Inferior parietal cortex (tissue), 1 donor: ENCODE measurements at regions not wholly inside any gene's neighbourhood (a gene's known extent, or its start where the extent isn't known, plus 50 kb on each side); places are given as distances from the start of the nearest gene placed in this dataset.
"Not testable (repeated sequence)": the region's sequence is repeated elsewhere in the genome, so short reads cannot be mapped to it uniquely, and the experiment has no call there.

Source experiments
- DNase-seq: peaks from one replicate; pipeline ENCODE4 v3.0.0-alpha.2; 2016; ENCODE audit errors: extremely low spot score

DNA sequence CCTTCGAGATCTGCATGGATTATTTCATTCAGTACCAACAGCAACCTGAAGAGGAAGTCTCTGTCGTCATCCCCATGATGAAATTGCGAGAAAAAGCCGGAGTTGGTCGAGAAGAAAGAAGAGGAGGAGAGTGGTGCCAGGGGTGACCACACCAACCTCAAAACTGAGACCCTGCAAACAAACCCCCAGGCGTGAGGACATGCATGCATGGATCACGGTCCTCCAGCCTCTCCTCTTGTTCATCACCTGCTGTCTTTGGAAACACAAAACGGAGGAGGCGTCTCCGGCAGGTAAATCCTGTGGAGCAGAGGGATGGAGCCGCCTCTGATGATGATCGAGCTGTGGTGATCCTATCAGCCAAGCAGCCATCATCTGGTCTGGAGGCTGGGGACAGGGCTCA, 114.4 kb upstream of the IRX2 start:
- no peak for DNase-seq

DNA sequence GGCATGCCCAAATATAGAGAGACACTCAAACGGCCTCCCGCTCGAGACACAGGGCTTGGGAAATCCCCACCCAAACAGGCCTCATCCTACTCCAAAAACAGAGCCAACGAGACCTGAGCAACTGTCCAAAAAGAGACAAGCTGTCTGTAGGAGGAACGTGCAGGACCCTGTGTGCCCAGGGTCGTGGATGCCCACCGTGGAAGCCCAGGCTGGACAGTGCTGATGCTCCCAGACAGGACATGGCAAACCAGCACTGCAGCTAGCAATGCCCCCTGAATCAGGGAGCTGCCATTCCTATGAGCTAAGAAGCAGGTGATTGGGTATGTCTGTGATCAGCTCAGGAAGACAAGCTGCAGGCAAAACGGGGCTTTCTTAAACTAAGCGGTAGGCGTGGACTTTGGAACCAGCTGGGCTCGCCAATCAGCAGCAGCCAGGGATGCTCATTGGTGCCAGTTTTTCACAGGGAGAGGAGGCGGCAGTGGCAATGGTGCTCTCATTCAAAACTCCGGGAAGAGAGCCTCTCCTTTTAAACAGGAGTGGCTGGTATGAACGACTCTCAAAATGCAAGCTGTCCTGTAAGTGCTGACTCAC, 113.1 kb upstream of the IRX2 start:
- no peak for DNase-seq

DNA sequence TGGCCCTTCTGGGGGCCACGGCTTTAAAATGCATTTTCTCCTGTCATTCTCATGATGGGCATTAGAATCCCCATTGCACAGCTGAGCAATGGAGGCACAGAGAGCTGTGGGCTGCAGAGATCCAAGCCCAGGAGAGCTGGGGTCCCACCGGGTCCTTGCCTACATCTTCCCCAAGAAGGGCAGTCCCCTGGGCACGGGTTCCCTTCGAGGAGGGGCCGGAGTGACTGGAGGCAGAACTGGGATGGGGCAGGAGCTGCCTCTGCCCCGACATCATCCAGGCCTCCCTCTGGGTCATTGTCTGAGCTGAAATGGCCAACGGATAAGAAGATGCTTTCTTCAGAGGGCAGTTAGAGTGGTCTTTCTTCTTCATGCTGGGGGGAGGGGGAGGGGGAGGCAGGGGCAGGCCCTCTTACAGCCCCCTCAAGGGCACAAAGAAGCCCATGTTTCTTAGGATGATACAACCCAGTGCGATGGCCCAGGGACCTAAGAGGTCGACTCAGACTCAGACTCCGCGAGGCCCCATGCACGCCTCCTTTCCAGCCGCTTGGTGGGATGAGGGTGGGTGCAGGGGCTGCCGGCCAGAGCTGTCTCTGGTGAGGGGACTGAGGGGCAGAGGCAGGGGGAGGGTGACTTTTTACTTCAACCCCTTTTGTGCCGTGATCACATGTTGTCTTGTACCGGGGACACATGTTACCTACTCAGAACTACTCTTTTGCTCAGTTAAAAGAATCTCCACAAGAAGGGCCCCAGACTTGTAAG, 112.4 kb upstream of the IRX2 start:
- DNase-seq: no peak

DNA sequence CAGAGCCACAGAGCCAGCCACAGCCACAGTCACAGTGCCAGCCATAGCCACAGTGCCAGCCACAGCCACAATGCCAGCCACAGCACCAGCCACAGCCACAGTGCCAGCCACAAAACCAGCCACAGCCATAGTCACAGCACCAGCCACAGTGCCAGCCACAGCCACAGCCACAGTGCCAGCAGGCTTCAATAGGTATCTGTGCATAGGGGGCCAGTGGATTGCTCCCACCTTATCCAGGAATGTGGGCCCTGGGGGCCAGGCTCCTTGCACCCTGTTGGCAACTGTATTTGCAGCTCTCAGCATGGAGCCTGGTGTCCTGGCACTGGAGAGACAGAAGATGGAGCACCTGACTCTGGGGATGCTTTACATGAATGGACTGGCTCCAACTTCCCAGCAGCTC, 111.7 kb upstream of the IRX2 start:
- DNase-seq: no peak

DNA sequence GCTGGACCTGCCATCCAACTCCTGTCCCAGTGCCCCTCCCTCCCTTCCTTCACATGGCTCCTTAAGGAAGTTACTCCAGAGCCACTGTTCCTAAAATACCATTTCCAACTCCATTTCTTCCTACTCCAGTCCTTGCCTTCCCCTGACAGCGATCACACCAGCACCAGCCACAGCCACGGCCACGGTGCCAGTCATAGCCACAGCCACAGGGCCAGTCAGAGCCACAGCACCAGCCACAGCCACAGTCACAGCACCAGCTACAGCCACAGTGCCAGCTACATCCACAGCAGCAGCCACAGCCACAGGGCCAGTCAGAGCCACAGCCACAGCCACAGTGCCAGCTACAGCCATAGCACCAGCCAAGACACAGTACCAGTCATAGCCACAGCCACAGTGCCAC, 110.7 kb upstream of the IRX2 start:
- not testable (repeated sequence) for DNase-seq

DNA sequence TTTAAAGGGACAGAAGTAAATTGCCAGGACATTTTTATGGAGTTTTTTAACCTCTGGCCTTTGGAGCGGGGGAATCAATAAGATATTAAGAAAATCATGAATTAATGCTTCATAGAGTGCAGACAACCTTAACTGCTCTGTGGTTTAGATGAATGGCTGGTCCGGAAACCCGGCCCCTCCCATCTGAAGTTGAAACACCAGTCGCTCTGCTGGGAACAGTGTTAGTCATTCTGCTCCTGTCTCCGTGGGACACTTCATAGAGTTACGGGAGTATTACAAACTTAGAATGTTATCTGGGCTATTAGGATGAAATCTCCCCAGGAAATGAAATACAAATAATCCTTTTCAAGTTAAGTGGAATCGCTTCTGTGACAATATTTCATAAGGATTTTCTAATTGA, 110.1 kb upstream of the IRX2 start:
- no peak for DNase-seq

DNA sequence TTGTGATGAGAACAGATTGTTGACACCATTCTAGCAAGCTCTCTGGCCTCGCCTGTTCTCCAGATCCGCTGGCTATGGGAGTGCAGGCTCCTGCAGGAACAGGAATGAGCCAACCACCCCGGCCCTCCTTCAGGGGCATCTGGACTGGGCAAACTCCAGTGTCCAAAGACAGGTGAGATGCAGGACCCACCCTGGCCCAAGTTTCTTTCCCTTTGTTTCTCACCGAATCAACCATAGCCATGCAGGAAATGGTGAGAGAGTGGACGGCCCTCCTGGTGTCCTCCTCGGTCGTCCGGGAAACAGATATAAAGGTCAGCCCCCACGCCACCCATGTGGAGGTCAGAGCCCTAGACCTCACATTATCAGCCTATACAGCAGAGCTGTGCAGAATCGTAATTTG, 108.6 kb upstream of the IRX2 start:
- DNase-seq: no peak

DNA sequence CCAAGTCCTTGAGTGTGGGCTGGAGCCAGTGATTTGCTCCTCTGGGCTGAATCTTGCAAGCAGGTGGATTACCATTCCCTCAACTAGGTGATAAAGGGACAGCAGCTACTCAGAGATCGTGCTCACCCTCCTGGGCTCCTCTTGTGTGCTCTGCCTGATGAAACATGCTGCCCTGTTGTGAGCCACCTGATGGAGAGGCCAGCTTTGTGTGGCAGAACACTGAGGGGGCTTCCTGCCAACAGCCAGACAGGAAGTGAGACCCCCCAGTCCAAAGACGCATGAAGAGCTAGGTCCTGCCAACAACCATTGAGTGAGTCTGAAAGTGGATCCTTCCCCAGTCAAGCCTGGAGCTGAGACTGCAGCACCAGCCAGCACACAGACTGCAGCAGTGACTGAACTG, 106.4 kb upstream of the IRX2 start:
- no peak for DNase-seq

DNA sequence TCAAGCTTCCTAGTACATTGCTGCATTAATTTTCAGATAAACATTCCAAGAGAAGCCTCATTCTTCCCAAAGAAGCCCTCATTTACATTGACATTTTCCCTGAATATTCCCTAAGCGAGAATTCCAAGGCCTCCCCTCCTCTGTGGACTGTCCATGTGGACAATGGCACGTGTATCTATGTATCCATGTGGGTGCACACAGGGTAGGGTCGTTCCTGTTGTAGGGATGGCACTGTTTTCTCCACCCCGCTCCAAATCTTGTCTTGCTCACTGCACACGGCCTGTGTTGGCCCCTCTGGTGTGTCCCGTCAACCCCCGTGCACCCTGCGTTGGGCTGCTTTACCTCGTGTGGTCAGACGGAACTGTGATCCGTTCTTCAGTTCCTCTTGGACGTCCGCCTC, 104.7 kb upstream of the IRX2 start:
- no peak for DNase-seq

DNA sequence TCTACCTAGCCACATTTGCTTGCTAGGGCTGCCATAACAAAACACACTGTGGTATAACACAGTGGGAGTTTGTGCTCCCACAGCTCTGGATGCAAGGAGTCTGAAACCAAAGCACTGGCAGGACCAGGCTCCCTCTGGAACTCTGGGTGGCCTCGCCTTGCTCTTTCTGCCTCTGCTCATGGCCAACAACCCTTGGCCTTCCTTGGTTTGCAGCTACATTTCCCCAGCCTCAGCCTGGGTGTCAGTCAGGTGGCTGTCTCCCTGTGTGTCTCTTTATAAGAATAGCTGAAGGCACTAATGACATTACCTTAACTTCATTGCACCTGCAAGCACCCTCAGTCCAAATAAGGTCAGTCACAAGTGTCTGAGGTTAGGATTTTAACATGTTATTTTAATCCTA, 101.0 kb upstream of the IRX2 start:
- DNase-seq: no peak

DNA sequence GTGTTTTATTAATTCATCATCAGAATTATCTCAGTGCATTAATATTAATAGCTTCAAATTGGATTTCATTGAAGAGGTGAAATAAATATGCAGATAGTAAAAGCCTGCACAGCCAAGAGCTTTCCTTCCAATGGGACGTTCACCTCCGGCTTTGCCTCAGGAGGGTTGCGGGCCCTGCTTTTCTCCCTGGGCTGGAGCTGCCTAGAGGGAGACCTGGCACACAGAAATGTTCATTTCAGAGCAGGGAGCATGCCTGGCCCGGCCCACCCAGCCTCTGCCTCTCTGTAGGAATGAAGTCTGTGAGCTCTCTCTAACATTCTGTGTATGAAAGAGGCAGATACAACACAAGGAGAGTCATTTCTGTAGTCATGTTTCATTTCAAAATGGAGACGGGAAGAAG, 100.4 kb upstream of the IRX2 start:
- DNase-seq: no peak

DNA sequence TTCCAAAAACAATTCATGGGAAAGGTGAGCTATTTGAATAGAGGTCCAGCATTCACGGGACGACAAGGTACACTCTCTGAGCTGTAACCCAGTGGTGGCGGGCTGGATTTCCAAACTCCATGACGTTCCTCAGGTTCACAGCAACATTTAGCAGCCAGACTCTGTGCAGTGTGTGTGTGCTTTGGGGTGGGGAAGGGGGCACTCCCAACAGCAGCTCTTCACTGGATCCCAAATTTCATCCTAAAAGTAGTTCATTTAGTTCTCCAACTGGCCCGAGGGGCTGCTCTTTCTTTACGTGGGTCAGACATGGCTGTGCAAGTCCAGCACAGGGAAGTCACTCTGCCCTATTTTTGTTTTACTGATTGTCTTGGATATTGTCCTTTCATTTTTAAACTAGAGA, 98.0 kb upstream of the IRX2 start:
- no peak for DNase-seq

DNA sequence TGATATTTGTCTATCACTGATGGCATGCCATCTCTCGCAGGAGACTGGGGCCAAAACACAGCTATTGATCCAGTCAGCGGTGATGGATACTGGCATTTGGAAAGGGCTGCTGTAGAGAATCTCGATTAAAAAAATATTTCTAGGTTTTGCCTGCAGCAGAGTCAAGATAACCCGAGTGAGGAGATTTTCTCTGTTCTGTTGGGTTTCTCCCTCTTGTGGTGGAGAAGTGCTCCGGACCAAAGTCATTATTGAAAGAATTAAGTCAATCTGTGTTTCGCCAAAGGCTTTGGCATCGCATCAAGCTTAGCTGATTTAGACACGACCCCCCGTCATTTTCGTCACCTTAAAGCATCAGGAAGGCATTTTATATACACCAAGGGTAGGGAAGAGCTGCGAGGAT, 97.1 kb upstream of the IRX2 start:
- no peak for DNase-seq

DNA sequence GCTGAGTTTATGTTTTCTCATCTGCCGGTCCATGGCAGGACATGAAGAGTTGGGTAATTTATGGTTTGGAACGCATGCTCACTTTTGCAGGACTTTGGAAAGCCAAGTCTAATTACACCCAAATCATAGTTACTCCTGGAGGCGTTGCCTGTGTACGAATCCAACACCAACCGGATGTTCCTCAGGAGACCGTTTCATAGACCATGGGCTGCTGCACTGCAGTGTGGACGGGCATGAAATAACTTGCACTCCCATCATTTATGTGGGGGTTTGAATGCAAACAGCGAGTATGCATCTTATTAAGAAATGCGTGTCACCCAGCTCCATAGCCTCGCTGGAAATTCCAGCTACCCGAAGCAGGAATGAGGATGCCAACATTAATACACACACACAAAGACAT, 96.1 kb upstream of the IRX2 start:
- DNase-seq: no peak

DNA sequence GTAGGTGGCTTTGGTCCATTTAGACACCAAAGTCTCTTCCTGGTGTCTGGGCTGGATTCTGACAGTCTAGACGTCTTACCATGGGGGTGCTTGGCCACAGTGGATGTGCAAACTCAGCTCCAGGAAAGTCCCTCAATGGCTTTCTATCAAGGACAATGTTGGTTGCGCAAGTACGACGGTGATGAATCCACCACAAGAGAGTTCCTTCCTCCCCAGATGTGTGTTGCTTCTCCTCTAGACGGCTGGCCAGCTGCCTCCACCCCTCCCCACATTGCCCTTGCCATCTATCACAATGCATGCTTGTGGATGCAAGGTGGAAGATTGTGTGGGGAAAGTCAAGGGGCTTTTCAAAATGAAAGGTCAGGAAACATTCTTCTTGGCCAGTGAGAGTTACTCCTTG, 89.7 kb upstream of the IRX2 start:
- no peak for DNase-seq

DNA sequence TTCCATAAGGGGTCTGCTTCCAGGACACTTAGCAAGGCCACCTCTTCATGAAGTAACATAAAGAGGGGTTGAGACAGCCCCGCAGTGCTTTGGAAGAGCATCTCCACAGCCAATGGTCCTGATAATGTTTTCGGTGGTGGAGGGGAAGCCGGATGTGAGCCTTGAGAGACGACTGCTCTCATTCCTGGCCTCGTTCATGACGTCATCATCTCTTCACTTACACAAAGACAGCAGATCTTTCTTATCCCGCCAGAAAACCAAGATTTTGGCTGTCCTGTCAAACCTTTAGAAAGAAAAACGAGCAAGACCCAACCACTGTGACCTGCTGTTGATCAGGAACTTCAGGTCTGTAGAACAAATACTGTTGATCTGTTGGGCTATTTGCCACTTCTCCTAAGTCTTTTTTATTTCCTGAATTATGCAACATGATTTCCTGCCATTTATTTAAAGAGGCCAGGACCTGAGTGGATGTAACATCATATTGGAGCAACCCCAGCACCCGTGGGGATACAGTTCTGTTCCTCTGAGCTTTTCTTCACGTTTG, 89.0 kb upstream of the IRX2 start:
- DNase-seq: no peak

DNA sequence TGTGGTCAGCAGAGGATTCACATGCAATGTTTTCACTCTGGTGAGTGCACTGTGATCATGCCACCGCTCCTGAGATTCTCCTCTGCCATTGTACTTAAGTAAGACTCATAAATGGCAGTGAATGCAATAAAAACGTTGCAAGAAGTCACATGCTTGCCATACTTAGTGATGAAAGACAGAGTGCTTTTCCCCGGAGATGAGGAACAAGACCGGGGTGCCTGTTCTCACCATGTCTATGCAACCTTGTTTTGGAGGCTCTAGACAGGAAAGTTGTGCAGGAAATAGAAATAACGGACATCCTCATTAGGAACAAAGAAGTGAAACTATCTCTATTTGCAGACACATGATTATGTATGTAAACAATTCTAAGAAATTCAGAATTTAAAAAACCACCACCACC, 84.7 kb upstream of the IRX2 start:
- no peak for DNase-seq

DNA sequence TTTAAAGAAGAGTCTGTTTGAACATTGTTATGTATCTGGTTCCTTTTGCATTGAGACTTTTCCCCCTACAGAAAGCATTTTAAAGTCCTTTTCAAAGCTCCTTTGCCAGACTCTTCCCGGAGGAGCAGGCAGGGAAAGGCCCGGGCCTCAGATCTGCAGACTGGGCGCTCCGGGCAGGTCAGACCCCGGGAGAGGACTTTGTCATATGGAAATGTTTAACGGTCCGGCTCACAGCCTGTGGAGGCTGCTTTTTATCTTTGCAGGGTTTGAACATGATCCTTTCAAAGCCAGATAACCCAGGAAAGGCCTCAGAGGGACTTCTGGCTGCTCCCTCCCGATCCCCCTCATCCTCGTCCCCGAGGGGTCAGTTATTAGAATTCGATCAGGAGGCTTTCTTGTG, 82.1 kb upstream of the IRX2 start:
- DNase-seq: no peak

DNA sequence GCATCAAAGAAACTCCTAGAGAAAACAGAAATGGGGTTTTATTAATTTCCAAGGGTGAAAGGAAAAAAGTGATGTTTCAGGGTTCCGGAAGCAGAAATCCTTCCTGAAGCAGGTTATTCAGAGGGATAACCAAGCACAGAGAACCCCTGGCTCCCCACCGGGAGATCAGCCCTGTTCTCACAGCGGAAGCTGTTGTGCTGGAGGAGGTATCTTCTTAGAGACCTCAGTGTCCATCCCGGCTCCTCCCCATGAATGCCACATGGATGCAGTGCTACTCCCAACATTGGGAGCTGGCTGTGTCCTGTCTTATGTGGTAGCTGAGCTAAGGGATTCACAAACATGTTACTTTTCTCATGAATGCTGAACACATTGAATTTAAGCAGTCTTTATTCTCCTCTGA, 80.9 kb upstream of the IRX2 start:
- no peak for DNase-seq

DNA sequence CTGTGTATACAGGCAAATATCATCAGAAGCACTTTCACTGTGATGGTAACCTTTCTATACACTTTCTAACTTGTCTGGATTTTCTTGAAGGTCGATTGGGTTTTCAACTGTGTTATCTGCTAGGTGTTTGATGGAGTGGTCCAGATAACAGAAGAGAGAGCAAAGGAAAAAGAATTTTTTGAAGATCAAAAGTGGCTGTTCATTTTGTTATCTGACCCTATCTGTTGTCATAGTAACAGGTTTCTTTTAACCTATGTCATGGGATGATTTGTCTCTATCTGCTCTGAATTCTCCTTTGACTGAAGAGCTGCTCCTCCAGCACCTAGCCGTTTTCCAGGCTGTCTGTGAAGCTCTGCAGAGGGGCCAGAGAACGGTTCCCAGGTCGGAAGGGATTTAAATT, 77.8 kb upstream of the IRX2 start:
- no peak for DNase-seq

DNA sequence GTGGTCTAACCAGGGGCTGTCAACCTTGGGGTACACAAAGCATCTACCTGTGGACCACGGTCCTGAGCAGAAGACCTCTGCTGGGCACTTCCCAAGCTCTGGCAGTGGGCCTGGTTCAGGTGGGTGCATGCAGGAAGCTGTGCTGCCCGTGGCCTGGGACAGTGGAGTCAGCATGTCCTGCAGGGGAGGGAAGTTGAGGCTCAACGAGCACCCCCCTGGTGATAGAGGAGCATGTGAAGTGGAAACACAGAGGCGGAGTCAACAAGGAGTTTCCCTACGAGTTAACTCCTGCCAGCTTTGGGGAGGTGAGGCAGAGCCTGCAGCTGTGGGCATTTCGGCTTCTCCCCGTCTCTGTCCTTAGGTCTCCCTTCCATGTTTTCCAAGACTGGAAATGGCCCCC, 67.5 kb upstream of the IRX2 start:
- DNase-seq: no peak

DNA sequence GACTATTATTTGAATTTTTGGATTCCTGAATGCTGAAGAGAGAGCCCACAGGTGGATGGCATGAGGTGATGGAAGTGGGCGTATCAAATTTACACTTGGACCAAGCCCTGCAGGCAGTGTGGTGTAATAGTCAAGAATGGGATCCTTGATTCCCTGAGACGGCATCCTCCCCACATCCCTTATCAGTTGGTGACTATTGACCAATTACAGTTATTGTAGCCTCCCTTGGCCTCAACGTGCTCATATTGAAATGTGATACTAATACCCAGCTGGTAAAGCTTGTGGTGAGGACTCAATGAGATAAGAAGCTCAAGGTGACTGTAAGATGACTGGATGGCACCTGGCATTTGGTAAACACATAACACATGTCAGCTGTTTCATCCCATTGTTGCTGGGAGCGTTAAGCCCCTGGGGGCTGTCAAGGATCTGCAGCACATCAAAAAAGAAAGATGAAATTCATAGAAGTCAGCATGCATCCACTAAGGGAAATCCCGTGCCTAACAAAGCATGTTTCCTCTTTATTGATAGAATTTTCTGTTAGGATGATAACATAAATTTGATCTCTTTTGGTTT, 65.6 kb upstream of the IRX2 start:
- DNase-seq: no peak

DNA sequence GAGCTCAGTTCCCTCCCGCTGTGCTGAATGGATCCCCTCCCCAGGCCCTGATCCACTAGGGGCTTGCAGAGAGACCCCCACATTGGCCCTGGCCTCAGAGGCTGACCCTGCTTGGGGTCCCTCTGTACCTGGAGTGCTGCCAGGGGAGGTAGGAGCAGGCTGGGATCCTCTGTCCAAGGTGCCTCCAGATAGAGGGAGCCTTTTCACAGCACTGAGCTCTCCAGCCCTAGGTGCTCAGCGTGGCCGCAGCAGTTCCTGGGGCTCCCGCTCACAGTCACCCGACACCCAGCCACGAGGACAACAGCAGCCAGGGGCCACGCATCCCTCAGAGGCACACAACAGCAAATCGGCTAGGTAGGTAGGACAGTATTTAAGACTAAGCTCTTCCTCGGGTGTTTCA, 62.2 kb upstream of the IRX2 start:
- DNase-seq: no peak
